HG03108 (cell line): ENCODE measurements at regions not wholly inside any gene's neighbourhood (a gene's known extent, or its start where the extent isn't known, plus 50 kb on each side); places are given as distances from the start of the nearest gene placed in this dataset.
"Not testable (repeated sequence)": the region's sequence is repeated elsewhere in the genome, so short reads cannot be mapped to it uniquely, and the experiment has no call there.

Experiments
- ATAC-seq: cut with Tn5 transposase; IDR thresholded peaks from one replicate; pipeline ENCODE4 v1.9.1; 2021; ENCODE audit warnings: moderate library complexity; ENCODE audit not compliant: unreplicated experiment

- ATAC-seq: no peak
These were observed 53.3 kb downstream of the TANC2 start for GRCh38 chr17:63019138-63019873.

- ATAC-seq: no peak
These were observed 56.5 kb downstream of the TANC2 start for GRCh38 chr17:63022567-63022966.

- ATAC-seq: no peak
These were observed 57.0 kb downstream of the TANC2 start for GRCh38 chr17:63023049-63023448.

- ATAC-seq: no peak
These were observed 58.2 kb downstream of the TANC2 start for GRCh38 chr17:63024201-63024600.

- no peak for ATAC-seq
These were observed 58.7 kb downstream of the TANC2 start for GRCh38 chr17:63024716-63025115.

- ATAC-seq: not testable (repeated sequence)
These were observed 59.6 kb downstream of the TANC2 start for GRCh38 chr17:63025637-63026036.

- ATAC-seq: no peak
These were observed 63.5 kb downstream of the TANC2 start for GRCh38 chr17:63029541-63029940.

- ATAC-seq: no peak
These were observed 66.1 kb downstream of the TANC2 start for GRCh38 chr17:63032142-63032541.

GRCh38 chr17:63033142-63033541 lies 67.1 kb downstream of the TANC2 start:
- ATAC-seq: no peak

- no peak for ATAC-seq
These were observed 69.2 kb downstream of the TANC2 start for GRCh38 chr17:63035271-63035670.

GRCh38 chr17:63035695-63036094 lies 69.7 kb downstream of the TANC2 start:
- no peak for ATAC-seq

GRCh38 chr17:63039342-63039741 lies 73.3 kb downstream of the TANC2 start:
- no peak for ATAC-seq

- ATAC-seq: no peak
These were observed 74.0 kb downstream of the TANC2 start for GRCh38 chr17:63039899-63040602.

- ATAC-seq: no peak
These were observed 74.8 kb downstream of the TANC2 start for GRCh38 chr17:63040816-63041215.

- ATAC-seq: no peak
These were observed 75.2 kb downstream of the TANC2 start for GRCh38 chr17:63041251-63041650.

GRCh38 chr17:63041722-63042121 lies 75.7 kb downstream of the TANC2 start:
- ATAC-seq: no peak

GRCh38 chr17:63042256-63042812 lies 76.3 kb downstream of the TANC2 start:
- ATAC-seq: no peak

GRCh38 chr17:63057560-63057959 lies 91.5 kb downstream of the TANC2 start:
- ATAC-seq: not testable (repeated sequence)

GRCh38 chr17:63066158-63066813 lies 100.3 kb downstream of the TANC2 start:
- ATAC-seq: no peak

GRCh38 chr17:63069245-63069644 lies 103.2 kb downstream of the TANC2 start:
- no peak for ATAC-seq

- no peak for ATAC-seq
These were observed 104.0 kb downstream of the TANC2 start for GRCh38 chr17:63070031-63070430.

GRCh38 chr17:63071797-63072196 lies 105.8 kb downstream of the TANC2 start:
- no peak for ATAC-seq
